ENCODE measurements at regions not wholly inside any gene's neighbourhood (a gene's known extent, or its start where the extent isn't known, plus 50 kb on each side); places are given as distances from the start of the nearest gene placed in this dataset.

GRCh38 chr10:123274306-123275135, 120.3 kb downstream of the BUB3 start:
- no peaks in the 10 kb centered on the region for H3K4me1 ChIP-seq (replicated peaks in 1 of 2; ENCODE audit: control insufficient read depth in 2 of 2, insufficient read depth in 2 of 2, low read length in 2 of 2)
- H3K9me3 ChIP-seq (replicated peaks; ENCODE audit: control insufficient read depth, insufficient read depth, low read depth, low read length), result no peaks in the 10 kb centered on the region
- H3K36me3 ChIP-seq (ENCODE audit: control insufficient read depth, insufficient read depth, low read length), result no peaks in the 10 kb centered on the region
- no peaks in the 10 kb centered on the region for H3K79me2 ChIP-seq (ENCODE audit: control insufficient read depth, insufficient read depth, low read length)
- H4K20me1 ChIP-seq (replicated peaks; ENCODE audit: control insufficient read depth, insufficient read depth, low read length), result no peaks in the 10 kb centered on the region
- no peak overlapping the region for H3K4me3 ChIP-seq
- no peak for DNase-seq (ENCODE audit: extremely low read depth in 1 of 4, low spot score in 3 of 4)
- TF ChIP-seq EP400 (IDR thresholded peaks at IDR 0.05), result no peak
- no peak for ATAC-seq
- FAIRE-seq, result no peak
- peaks cover 5 to 24% of the 10 kb centered on the region in 2 experiments; a peak in 3 of 5 replicates for H3K27me3 ChIP-seq (ENCODE audit: control insufficient read depth in 2 of 2, insufficient read depth in 2 of 2, low read length in 2 of 2)
- no peak overlapping the region for H3K27ac ChIP-seq (ENCODE audit: extremely low read depth, low read depth, low read length)
- 2% methylated on average over 14 of the region's 32 CpGs for WGBS (ENCODE audit: insufficient coverage, low coverage, missing lambda C conversion rate)
- no peaks in the 10 kb centered on the region for H3K9me1 ChIP-seq (ENCODE audit: control insufficient read depth, insufficient read depth, low read length)
- in situ Hi-C loops (cut with MboI), result no loop called here
- CTCF ChIA-PET (ENCODE audit: low intra/inter-chr PET ratio), result no interaction called here
- intact Hi-C loops (cut with micrococcal nuclease), result loop anchor here (5.0 to 10.0 kb wide), 2 partner anchors 142 to 230 kb away; no protein-coding TSS in a partner anchor
- POLR2A ChIA-PET, result interaction anchor here (1.0 to 1.1 kb wide), 2 partner anchors 11 to 25 kb away, joined by 3 read pairs; no protein-coding TSS in a partner anchor
- H3K4me2 ChIP-seq (ENCODE audit: insufficient read depth, low read length), result no peak overlapping the region
- H3K9ac ChIP-seq (ENCODE audit: insufficient read depth in 1 of 2, low read depth in 2 of 2, low read length in 2 of 2), result no peak overlapping the region
- H2AFZ ChIP-seq (ENCODE audit: low read depth, low read length), result no peak overlapping the region
- BruUV-seq (replicated peaks), result no TSS peak

GRCh38 chr10:123275136-123275564, 120.9 kb downstream of the BUB3 start:
- Histone ChIP-seq H3K27ac (ENCODE audit: extremely low read depth, low read depth, low read length) (no peak overlapping the region), H3K9me1 (ENCODE audit: control insufficient read depth, insufficient read depth, low read length) (no peaks in the 10 kb centered on the region), H4K20me1 (replicated peaks; ENCODE audit: control insufficient read depth, insufficient read depth, low read length) (no peaks in the 10 kb centered on the region), H3K36me3 (ENCODE audit: control insufficient read depth, insufficient read depth, low read length) (no peaks in the 10 kb centered on the region), H3K4me3 (no peak overlapping the region), H3K4me2 (ENCODE audit: insufficient read depth, low read length) (no peak overlapping the region), H3K4me1 (replicated peaks in 1 of 2; ENCODE audit: control insufficient read depth in 2 of 2, insufficient read depth in 2 of 2, low read length in 2 of 2) (no peaks in the 10 kb centered on the region), H2AFZ (ENCODE audit: low read depth, low read length) (no peak overlapping the region), H3K27me3 (ENCODE audit: control insufficient read depth in 2 of 2, insufficient read depth in 2 of 2, low read length in 2 of 2) (peaks cover 5 to 24% of the 10 kb centered on the region in 2 experiments; a peak in 3 of 5 replicates), H3K9ac (ENCODE audit: insufficient read depth in 1 of 2, low read depth in 2 of 2, low read length in 2 of 2) (no peak overlapping the region), H3K9me3 (replicated peaks; ENCODE audit: control insufficient read depth, insufficient read depth, low read depth, low read length) (no peaks in the 10 kb centered on the region), H3K79me2 (ENCODE audit: control insufficient read depth, insufficient read depth, low read length) (no peaks in the 10 kb centered on the region)
- intact Hi-C loops (cut with micrococcal nuclease), result loop anchor here (10.0 kb wide), 1 partner anchor 230 kb away; no protein-coding TSS in a partner anchor
- CTCF ChIA-PET (ENCODE audit: low intra/inter-chr PET ratio), result no interaction called here
- 5% methylated on average over 10 of the region's 14 CpGs for WGBS (ENCODE audit: insufficient coverage, low coverage, missing lambda C conversion rate)
- in situ Hi-C loops (cut with MboI), result no loop called here
- POLR2A ChIA-PET, result interaction anchor here (1.0 kb wide), 1 partner anchor 26 kb away, joined by 3 read pairs; no protein-coding TSS in a partner anchor
- no TSS peak for BruUV-seq (replicated peaks)
- DNase-seq (ENCODE audit: extremely low read depth in 1 of 4, low spot score in 3 of 4), result no peak
- ATAC-seq, result no peak
- FAIRE-seq, result no peak
- TF ChIP-seq ZNF274 (IDR thresholded peaks at IDR 0.05; ENCODE audit: borderline replicate concordance, low read depth, low read length) (no peak), NCOR1 (IDR thresholded peaks at IDR 0.05) (no peak), TEAD1 (CRISPR knock-in tag; IDR thresholded peaks at IDR 0.05) (no peak), BRCA1 (IDR thresholded peaks at IDR 0.05) (no peak), BRCA1 (CRISPR knock-in tag; IDR thresholded peaks at IDR 0.05) (no peak), ZKSCAN3 (CRISPR knock-in tag; IDR thresholded peaks at IDR 0.05) (no peak), ZNF282 (CRISPR knock-in tag; IDR thresholded peaks at IDR 0.05) (no peak), HMGN3 (IDR thresholded peaks at IDR 0.05; ENCODE audit: borderline replicate concordance, extremely low read depth, insufficient read length, low read depth, low read length) (no peak)
